HG03064 (cell line): ENCODE measurements at regions not wholly inside any gene's neighbourhood (a gene's known extent, or its start where the extent isn't known, plus 50 kb on each side); places are given as distances from the start of the nearest gene placed in this dataset.
"Not testable (repeated sequence)": the region's sequence is repeated elsewhere in the genome, so short reads cannot be mapped to it uniquely, and the experiment has no call there.

Source experiments
- ATAC-seq: cut with Tn5 transposase; IDR thresholded peaks from one replicate; pipeline ENCODE4 v1.9.1; 2021; ENCODE audit warnings: low read depth; ENCODE audit not compliant: unreplicated experiment

GRCh38 chr13:111702059-111702458 is 364.9 kb upstream of the SOX1 start:
- ATAC-seq, result not testable (repeated sequence)
